ENCODE measurements at regions not wholly inside any gene's neighbourhood (a gene's known extent, or its start where the extent isn't known, plus 50 kb on each side); places are given as distances from the start of the nearest gene placed in this dataset.

DNA sequence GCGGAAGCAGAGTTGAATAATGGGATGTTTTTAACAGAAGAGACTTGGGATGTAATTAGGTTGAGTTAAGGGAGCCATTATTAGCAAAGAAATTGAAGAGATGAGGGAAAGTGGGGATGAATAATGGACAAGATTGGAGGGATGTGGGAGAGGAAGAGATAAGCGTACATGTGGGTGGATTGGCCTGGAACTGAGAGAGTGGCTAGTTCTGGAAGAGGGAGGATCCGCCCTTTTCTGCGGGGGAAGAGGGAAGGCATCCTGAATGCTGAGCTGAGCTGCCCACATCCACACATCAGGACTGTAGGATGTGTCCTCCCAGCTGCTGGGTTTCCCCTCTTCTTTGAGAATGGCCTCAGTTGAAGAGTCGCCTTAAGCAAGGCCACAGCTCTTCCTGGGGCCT is 68.3 kb upstream of the CADM1 start:
- WGBS: 97% methylated on average over 5 of the region's 5 CpGs
- no peak overlapping the region for H3K4me3 ChIP-seq (ENCODE audit: low read depth in 1 of 3, low read length in 3 of 3)
- no peaks in the 10 kb centered on the region for H3K9me3 ChIP-seq (ENCODE audit: control insufficient read depth in 4 of 4, low read length in 3 of 4)
- H3K4me1 ChIP-seq (ENCODE audit: control insufficient read depth in 4 of 4, insufficient read depth in 4 of 4, low read length in 3 of 4): no peaks in the 10 kb centered on the region
- no peak overlapping the region for H3K27ac ChIP-seq (ENCODE audit: low read depth in 1 of 2, low read length in 2 of 2)
- H3K36me3 ChIP-seq (ENCODE audit: control insufficient read depth in 4 of 4, insufficient read depth in 3 of 4, low read depth in 1 of 4, low read length in 3 of 4): no peaks in the 10 kb centered on the region
- no peak for DNase-seq (ENCODE audit: low spot score)
- no peak for TF ChIP-seq TAF1 (conservative IDR thresholded peaks at IDR 0.05)
- TF ChIP-seq, protein P1, sequence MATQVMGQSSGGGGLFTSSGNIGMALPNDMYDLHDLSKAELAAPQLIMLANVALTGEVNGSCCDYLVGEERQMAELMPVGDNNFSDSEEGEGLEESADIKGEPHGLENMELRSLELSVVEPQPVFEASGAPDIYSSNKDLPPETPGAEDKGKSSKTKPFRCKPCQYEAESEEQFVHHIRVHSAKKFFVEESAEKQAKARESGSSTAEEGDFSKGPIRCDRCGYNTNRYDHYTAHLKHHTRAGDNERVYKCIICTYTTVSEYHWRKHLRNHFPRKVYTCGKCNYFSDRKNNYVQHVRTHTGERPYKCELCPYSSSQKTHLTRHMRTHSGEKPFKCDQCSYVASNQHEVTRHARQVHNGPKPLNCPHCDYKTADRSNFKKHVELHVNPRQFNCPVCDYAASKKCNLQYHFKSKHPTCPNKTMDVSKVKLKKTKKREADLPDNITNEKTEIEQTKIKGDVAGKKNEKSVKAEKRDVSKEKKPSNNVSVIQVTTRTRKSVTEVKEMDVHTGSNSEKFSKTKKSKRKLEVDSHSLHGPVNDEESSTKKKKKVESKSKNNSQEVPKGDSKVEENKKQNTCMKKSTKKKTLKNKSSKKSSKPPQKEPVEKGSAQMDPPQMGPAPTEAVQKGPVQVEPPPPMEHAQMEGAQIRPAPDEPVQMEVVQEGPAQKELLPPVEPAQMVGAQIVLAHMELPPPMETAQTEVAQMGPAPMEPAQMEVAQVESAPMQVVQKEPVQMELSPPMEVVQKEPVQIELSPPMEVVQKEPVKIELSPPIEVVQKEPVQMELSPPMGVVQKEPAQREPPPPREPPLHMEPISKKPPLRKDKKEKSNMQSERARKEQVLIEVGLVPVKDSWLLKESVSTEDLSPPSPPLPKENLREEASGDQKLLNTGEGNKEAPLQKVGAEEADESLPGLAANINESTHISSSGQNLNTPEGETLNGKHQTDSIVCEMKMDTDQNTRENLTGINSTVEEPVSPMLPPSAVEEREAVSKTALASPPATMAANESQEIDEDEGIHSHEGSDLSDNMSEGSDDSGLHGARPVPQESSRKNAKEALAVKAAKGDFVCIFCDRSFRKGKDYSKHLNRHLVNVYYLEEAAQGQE (IDR thresholded peaks at IDR 0.05): no peak
- TF ChIP-seq, protein P2, sequence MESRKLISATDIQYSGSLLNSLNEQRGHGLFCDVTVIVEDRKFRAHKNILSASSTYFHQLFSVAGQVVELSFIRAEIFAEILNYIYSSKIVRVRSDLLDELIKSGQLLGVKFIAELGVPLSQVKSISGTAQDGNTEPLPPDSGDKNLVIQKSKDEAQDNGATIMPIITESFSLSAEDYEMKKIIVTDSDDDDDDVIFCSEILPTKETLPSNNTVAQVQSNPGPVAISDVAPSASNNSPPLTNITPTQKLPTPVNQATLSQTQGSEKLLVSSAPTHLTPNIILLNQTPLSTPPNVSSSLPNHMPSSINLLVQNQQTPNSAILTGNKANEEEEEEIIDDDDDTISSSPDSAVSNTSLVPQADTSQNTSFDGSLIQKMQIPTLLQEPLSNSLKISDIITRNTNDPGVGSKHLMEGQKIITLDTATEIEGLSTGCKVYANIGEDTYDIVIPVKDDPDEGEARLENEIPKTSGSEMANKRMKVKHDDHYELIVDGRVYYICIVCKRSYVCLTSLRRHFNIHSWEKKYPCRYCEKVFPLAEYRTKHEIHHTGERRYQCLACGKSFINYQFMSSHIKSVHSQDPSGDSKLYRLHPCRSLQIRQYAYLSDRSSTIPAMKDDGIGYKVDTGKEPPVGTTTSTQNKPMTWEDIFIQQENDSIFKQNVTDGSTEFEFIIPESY (IDR thresholded peaks at IDR 0.05): no peak
- TF ChIP-seq HNF4A (conservative IDR thresholded peaks at IDR 0.05): no peak
- TF ChIP-seq FOXA2 (IDR thresholded peaks at IDR 0.05): no peak
- TF ChIP-seq, protein P3, sequence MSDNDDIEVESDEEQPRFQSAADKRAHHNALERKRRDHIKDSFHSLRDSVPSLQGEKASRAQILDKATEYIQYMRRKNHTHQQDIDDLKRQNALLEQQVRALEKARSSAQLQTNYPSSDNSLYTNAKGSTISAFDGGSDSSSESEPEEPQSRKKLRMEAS (IDR thresholded peaks at IDR 0.05): no peak
- no peak for TF ChIP-seq YY1 (IDR thresholded peaks at IDR 0.05)
- TF ChIP-seq HNF4G (IDR thresholded peaks at IDR 0.05): no peak
- TF ChIP-seq RAD21 (IDR thresholded peaks at IDR 0.05): no peak
- TF ChIP-seq, protein P4, sequence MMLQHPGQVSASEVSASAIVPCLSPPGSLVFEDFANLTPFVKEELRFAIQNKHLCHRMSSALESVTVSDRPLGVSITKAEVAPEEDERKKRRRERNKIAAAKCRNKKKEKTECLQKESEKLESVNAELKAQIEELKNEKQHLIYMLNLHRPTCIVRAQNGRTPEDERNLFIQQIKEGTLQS (IDR thresholded peaks at IDR 0.05): no peak
- TF ChIP-seq FOXA1 (IDR thresholded peaks at IDR 0.05): no peak
- no peak for TF ChIP-seq SP1 (IDR thresholded peaks at IDR 0.05)
- TF ChIP-seq RXRA (IDR thresholded peaks at IDR 0.05): no peak
- no peak for TF ChIP-seq EGR1 (IDR thresholded peaks at IDR 0.05; ENCODE audit: low read depth in 2 of 2)
- TF ChIP-seq GABPA (IDR thresholded peaks at IDR 0.05 in 1 of 2, conservative IDR thresholded peaks at IDR 0.05 in 1 of 2): no peak
- TF ChIP-seq, protein P5, sequence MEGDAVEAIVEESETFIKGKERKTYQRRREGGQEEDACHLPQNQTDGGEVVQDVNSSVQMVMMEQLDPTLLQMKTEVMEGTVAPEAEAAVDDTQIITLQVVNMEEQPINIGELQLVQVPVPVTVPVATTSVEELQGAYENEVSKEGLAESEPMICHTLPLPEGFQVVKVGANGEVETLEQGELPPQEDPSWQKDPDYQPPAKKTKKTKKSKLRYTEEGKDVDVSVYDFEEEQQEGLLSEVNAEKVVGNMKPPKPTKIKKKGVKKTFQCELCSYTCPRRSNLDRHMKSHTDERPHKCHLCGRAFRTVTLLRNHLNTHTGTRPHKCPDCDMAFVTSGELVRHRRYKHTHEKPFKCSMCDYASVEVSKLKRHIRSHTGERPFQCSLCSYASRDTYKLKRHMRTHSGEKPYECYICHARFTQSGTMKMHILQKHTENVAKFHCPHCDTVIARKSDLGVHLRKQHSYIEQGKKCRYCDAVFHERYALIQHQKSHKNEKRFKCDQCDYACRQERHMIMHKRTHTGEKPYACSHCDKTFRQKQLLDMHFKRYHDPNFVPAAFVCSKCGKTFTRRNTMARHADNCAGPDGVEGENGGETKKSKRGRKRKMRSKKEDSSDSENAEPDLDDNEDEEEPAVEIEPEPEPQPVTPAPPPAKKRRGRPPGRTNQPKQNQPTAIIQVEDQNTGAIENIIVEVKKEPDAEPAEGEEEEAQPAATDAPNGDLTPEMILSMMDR (IDR thresholded peaks at IDR 0.05; ENCODE audit: low read depth, low read length, missing input control): no peak
- TF ChIP-seq JUND (IDR thresholded peaks at IDR 0.05): no peak
- no peak overlapping the region for H3K9ac ChIP-seq (ENCODE audit: low read depth in 1 of 2, low read length in 2 of 2)
- no peaks in the 10 kb centered on the region for H3K27me3 ChIP-seq (ENCODE audit: control insufficient read depth in 4 of 4, insufficient read depth in 4 of 4, low read length in 3 of 4)
